ENCODE measurements at regions not wholly inside any gene's neighbourhood (a gene's known extent, or its start where the extent isn't known, plus 50 kb on each side); places are given as distances from the start of the nearest gene placed in this dataset.
A peak's percentile ranks its signal among the peaks of the same experiment; 100 is the strongest.

- no peak overlapping the region for H3K4me3 Mint-ChIP-seq (ENCODE audit: unreplicated experiment)
- BruUV-seq (replicated peaks) = no TSS peak
- Histone ChIP-seq H3K4me3 (ENCODE audit: low read depth, low read length) (no peak overlapping the region), H3K27me3 (replicated peaks; ENCODE audit: control insufficient read depth, insufficient read depth, low read length) (no peaks in the 10 kb centered on the region), H3K36me3 (ENCODE audit: control insufficient read depth, insufficient read depth, low read length) (no peaks in the 10 kb centered on the region), H3K4me1 (no peaks in the 10 kb centered on the region), H3K9me3 (no peaks in the 10 kb centered on the region)
- no peak overlapping the region for H3K27ac Mint-ChIP-seq (ENCODE audit: unreplicated experiment)
- POLR2A ChIA-PET = no interaction called here
- intact Hi-C loops (cut with micrococcal nuclease; ENCODE audit: unreplicated experiment) = loop anchor here (1.0 kb wide), 1 partner anchor 226 kb away; no protein-coding TSS in a partner anchor
- H3K36me3 Mint-ChIP-seq (ENCODE audit: insufficient read depth, unreplicated experiment) = no peaks in the 10 kb centered on the region
- H3K27me3 Mint-ChIP-seq (ENCODE audit: insufficient read depth, unreplicated experiment) = no peaks in the 10 kb centered on the region
- TF ChIP-seq, protein P1, sequence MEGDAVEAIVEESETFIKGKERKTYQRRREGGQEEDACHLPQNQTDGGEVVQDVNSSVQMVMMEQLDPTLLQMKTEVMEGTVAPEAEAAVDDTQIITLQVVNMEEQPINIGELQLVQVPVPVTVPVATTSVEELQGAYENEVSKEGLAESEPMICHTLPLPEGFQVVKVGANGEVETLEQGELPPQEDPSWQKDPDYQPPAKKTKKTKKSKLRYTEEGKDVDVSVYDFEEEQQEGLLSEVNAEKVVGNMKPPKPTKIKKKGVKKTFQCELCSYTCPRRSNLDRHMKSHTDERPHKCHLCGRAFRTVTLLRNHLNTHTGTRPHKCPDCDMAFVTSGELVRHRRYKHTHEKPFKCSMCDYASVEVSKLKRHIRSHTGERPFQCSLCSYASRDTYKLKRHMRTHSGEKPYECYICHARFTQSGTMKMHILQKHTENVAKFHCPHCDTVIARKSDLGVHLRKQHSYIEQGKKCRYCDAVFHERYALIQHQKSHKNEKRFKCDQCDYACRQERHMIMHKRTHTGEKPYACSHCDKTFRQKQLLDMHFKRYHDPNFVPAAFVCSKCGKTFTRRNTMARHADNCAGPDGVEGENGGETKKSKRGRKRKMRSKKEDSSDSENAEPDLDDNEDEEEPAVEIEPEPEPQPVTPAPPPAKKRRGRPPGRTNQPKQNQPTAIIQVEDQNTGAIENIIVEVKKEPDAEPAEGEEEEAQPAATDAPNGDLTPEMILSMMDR (IDR thresholded peaks at IDR 0.05; ENCODE audit: insufficient read depth in 1 of 2, low read depth in 1 of 2, low read length in 1 of 2, severe bottlenecking in 1 of 2, unreplicated experiment in 1 of 2) = peak; percentile 73 to 81
- CTCF ChIA-PET = interaction anchor here (0.6 to 1.2 kb wide), 3 partner anchors 12 to 227 kb away, joined by 3 to 9 read pairs (median 5); no protein-coding TSS in a partner anchor
- H3K4me1 Mint-ChIP-seq (ENCODE audit: low read depth, unreplicated experiment) = no peaks in the 10 kb centered on the region
- H3K9me3 Mint-ChIP-seq (ENCODE audit: unreplicated experiment) = no peaks in the 10 kb centered on the region
- peak; percentile 47 to 67 for DNase-seq
Observed at GRCh38 chr4:181301735-181302710, 941.2 kb upstream of the TENM3 start.

DNA sequence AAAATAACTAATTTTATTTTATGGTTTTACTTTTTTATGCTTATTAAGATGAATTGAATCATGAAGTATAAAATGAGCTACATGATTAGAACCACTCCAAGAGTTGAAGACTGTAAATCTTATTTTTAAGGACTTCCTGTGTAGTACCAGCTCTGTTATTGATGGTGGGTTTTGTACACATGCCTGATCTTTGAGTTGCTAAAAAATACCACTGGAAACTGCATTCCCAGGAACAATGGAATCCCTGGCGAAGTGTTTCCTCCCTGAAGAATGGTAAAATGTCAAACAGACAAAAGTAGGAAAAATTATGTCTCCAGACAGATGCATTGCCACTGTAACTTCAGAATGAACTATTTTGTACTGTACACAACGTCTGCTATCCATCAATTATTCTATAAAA, 935.4 kb upstream of the TENM3 start:
- TF ChIP-seq, protein P1 (IDR thresholded peaks at IDR 0.05; ENCODE audit: insufficient read depth in 1 of 2, low read depth in 1 of 2, low read length in 1 of 2, severe bottlenecking in 1 of 2, unreplicated experiment in 1 of 2) = no peak
- H3K27ac Mint-ChIP-seq (ENCODE audit: unreplicated experiment) = no peak overlapping the region
- Histone ChIP-seq H3K4me1 (no peaks in the 10 kb centered on the region), H3K27me3 (replicated peaks; ENCODE audit: control insufficient read depth, insufficient read depth, low read length) (no peaks in the 10 kb centered on the region), H3K4me3 (ENCODE audit: low read depth, low read length) (no peak overlapping the region), H3K9me3 (no peaks in the 10 kb centered on the region), H3K36me3 (ENCODE audit: control insufficient read depth, insufficient read depth, low read length) (no peaks in the 10 kb centered on the region)
- intact Hi-C loops (cut with micrococcal nuclease; ENCODE audit: unreplicated experiment) = no loop called here
- no peak for DNase-seq
- ChIA-PET POLR2A (no interaction called here), CTCF (no interaction called here)
- H3K36me3 Mint-ChIP-seq (ENCODE audit: insufficient read depth, unreplicated experiment) = no peaks in the 10 kb centered on the region
- H3K4me1 Mint-ChIP-seq (ENCODE audit: low read depth, unreplicated experiment) = no peaks in the 10 kb centered on the region
- H3K4me3 Mint-ChIP-seq (ENCODE audit: unreplicated experiment) = no peak overlapping the region
- H3K27me3 Mint-ChIP-seq (ENCODE audit: insufficient read depth, unreplicated experiment) = peaks cover 3% of the 10 kb centered on the region
- no peaks in the 10 kb centered on the region for H3K9me3 Mint-ChIP-seq (ENCODE audit: unreplicated experiment)
- no TSS peak for BruUV-seq (replicated peaks)

- H3K27me3 ChIP-seq (replicated peaks; ENCODE audit: control insufficient read depth, insufficient read depth, low read length) = no peaks in the 10 kb centered on the region
- BruUV-seq (replicated peaks) = no TSS peak
- intact Hi-C loops (cut with micrococcal nuclease; ENCODE audit: unreplicated experiment) = no loop called here
- H3K27me3 Mint-ChIP-seq (ENCODE audit: insufficient read depth, unreplicated experiment) = peaks cover 3% of the 10 kb centered on the region
- TF ChIP-seq, protein P1 (IDR thresholded peaks at IDR 0.05; ENCODE audit: insufficient read depth in 1 of 2, low read depth in 1 of 2, low read length in 1 of 2, severe bottlenecking in 1 of 2, unreplicated experiment in 1 of 2) = no peak
- no peaks in the 10 kb centered on the region for H3K4me1 ChIP-seq
- no peaks in the 10 kb centered on the region for H3K9me3 ChIP-seq
- H3K4me1 Mint-ChIP-seq (ENCODE audit: low read depth, unreplicated experiment) = no peaks in the 10 kb centered on the region
- ChIA-PET CTCF (no interaction called here), POLR2A (no interaction called here)
- no peak overlapping the region for H3K27ac Mint-ChIP-seq (ENCODE audit: unreplicated experiment)
- no peaks in the 10 kb centered on the region for H3K36me3 ChIP-seq (ENCODE audit: control insufficient read depth, insufficient read depth, low read length)
- H3K4me3 Mint-ChIP-seq (ENCODE audit: unreplicated experiment) = no peak overlapping the region
- no peaks in the 10 kb centered on the region for H3K36me3 Mint-ChIP-seq (ENCODE audit: insufficient read depth, unreplicated experiment)
- H3K9me3 Mint-ChIP-seq (ENCODE audit: unreplicated experiment) = no peaks in the 10 kb centered on the region
- no peak overlapping the region for H3K4me3 ChIP-seq (ENCODE audit: low read depth, low read length)
- no peak for DNase-seq
Observed at GRCh38 chr4:181308476-181309312, 934.5 kb upstream of the TENM3 start.

Measured in Caco-2 (cell line).